GM12891 (cell line): ENCODE measurements at regions not wholly inside any gene's neighbourhood (a gene's known extent, or its start where the extent isn't known, plus 50 kb on each side); places are given as distances from the start of the nearest gene placed in this dataset.

Experiments
- POLR2A ChIP-seq: IDR thresholded peaks from 2 replicates; pipeline ENCODE4 v1.6.1; 2011; ENCODE audit warnings: low read depth, low read length, control low read depth
- TAF1 ChIP-seq: IDR thresholded peaks from 2 replicates; pipeline ENCODE4 v1.6.1; 2011; ENCODE audit warnings: low read depth, low read length, control low read depth

DNA sequence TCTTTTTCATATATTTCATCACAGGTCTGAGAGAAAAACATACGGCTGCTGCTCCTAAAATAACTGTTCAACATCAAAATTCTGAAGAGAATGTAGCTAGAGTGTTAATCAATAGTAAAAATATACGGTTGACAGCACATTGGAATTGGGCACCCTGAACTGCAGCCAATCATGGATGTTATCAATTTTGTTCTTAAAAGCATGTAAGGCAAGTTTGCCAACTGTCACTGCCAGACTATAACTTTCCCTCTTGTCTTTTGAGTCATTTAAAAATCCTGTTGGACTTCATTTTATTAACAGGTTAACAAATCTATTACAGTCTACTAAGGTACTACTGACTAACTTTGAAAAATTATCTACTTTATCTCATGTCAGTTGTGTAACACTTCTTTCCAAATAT is 592.8 kb downstream of the HACE1 start:
- no peak for TF ChIP-seq TAF1
- no peak for TF ChIP-seq POLR2A
